NCI-H2171 treated with DMSO at 0.1 percent for 48 hours (cell line): ENCODE measurements at regions not wholly inside any gene's neighbourhood (a gene's known extent, or its start where the extent isn't known, plus 50 kb on each side); places are given as distances from the start of the nearest gene placed in this dataset.
"Not testable (repeated sequence)": the region's sequence is repeated elsewhere in the genome, so short reads cannot be mapped to it uniquely, and the experiment has no call there.

Experiments
- DNase-seq: peaks from one replicate; lab custom pipeline; 2025; lab: John Stamatoyannopoulos, UW

GRCh38 chr1:222470252-222470805 lies 77.6 kb downstream of the HHIPL2 start:
- not testable (repeated sequence) for DNase-seq

- DNase-seq = no peak
These were observed 81.6 kb downstream of the HHIPL2 start for GRCh38 chr1:222466150-222466865.

- peak; percentile 61 for DNase-seq
These were observed 82.5 kb downstream of the HHIPL2 start for GRCh38 chr1:222465211-222466041.

- peak; percentile 39 for DNase-seq
These were observed 83.1 kb downstream of the HHIPL2 start for GRCh38 chr1:222464841-222465210.

GRCh38 chr1:222463059-222463730 lies 84.7 kb downstream of the HHIPL2 start:
- no peak for DNase-seq

- no peak for DNase-seq
These were observed 85.3 kb downstream of the HHIPL2 start for GRCh38 chr1:222462601-222463000.

- DNase-seq = no peak
These were observed 86.0 kb downstream of the HHIPL2 start for GRCh38 chr1:222461941-222462340.

- no peak for DNase-seq
These were observed 88.3 kb downstream of the HHIPL2 start for GRCh38 chr1:222459652-222460051.

- no peak for DNase-seq
These were observed 90.4 kb downstream of the HHIPL2 start for GRCh38 chr1:222457513-222457912.

GRCh38 chr1:222457084-222457483 lies 90.8 kb downstream of the HHIPL2 start:
- no peak for DNase-seq

GRCh38 chr1:222455188-222455879 lies 92.6 kb downstream of the HHIPL2 start:
- DNase-seq = peak; percentile 72

GRCh38 chr1:222454782-222455181 lies 93.1 kb downstream of the HHIPL2 start:
- no peak for DNase-seq

- no peak for DNase-seq
These were observed 93.7 kb downstream of the HHIPL2 start for GRCh38 chr1:222454186-222454585.

GRCh38 chr1:222452031-222452430 lies 95.9 kb downstream of the HHIPL2 start:
- DNase-seq = no peak

GRCh38 chr1:222443566-222443965 lies 104.3 kb downstream of the HHIPL2 start:
- DNase-seq = no peak

- DNase-seq = no peak
These were observed 106.8 kb downstream of the HHIPL2 start for GRCh38 chr1:222441066-222441465.

GRCh38 chr1:222424826-222425225 lies 123.1 kb downstream of the HHIPL2 start:
- DNase-seq = no peak

GRCh38 chr1:222421380-222421779 lies 126.5 kb downstream of the HHIPL2 start:
- no peak for DNase-seq

- DNase-seq = no peak
These were observed 127.3 kb downstream of the HHIPL2 start for GRCh38 chr1:222420633-222421032.

- no peak for DNase-seq
These were observed 129.2 kb downstream of the HHIPL2 start for GRCh38 chr1:222418654-222419053.

- DNase-seq = no peak
These were observed 130.6 kb downstream of the HHIPL2 start for GRCh38 chr1:222417264-222417663.
